Mammary epithelial cell (primary cell): ENCODE measurements at regions not wholly inside any gene's neighbourhood (a gene's known extent, or its start where the extent isn't known, plus 50 kb on each side); places are given as distances from the start of the nearest gene placed in this dataset.

Experiments used
- CTCF ChIP-seq, 2 donors: IDR thresholded peaks in 1 of 2; conservative IDR thresholded peaks in 1 of 2; 2 replicates each; pipeline ENCODE4 v1.5.1; 2011 to 2012; ENCODE audit warnings: inconsistent platforms in 2 of 2, low read length in 2 of 2, mild to moderate bottlenecking in 2 of 2, control low read depth in 1 of 2, low read depth in 1 of 2; ENCODE audit not compliant: insufficient read depth in 1 of 2; ENCODE audit errors: extremely low read depth in 1 of 2
- EZH2 ChIP-seq: IDR thresholded peaks from 2 replicates; pipeline ENCODE4 v1.6.1; 2012; ENCODE audit warnings: low read length, inconsistent platforms, borderline replicate concordance

GRCh38 chr19:20252613-20253012 is 85.6 kb downstream of the ZNF486 start:
- TF ChIP-seq CTCF (conservative IDR thresholded peaks at IDR 0.05 in 1 of 2, IDR thresholded peaks at IDR 0.05 in 1 of 2; ENCODE audit: extremely low read depth in 1 of 2, insufficient read depth in 1 of 2, low read depth in 1 of 2, low read length in 2 of 2) (no peak), EZH2 (no peak)
